ENCODE measurements at regions not wholly inside any gene's neighbourhood (a gene's known extent, or its start where the extent isn't known, plus 50 kb on each side); places are given as distances from the start of the nearest gene placed in this dataset.
"Not testable (repeated sequence)": the region's sequence is repeated elsewhere in the genome, so short reads cannot be mapped to it uniquely, and the experiment has no call there.

GRCh38 chr5:152026328-152027024 lies 101.8 kb upstream of the GLRA1 start:
- DNase-seq (ENCODE audit: low read depth, low spot score); H3K27ac ChIP-seq (ENCODE audit: low read length); H3K4me3 ChIP-seq (ENCODE audit: low read length); H3K4me1 ChIP-seq (ENCODE audit: control insufficient read depth, insufficient read depth, low read length); H3K9me3 ChIP-seq (ENCODE audit: control insufficient read depth, insufficient read depth, low read length); H3K27me3 ChIP-seq (ENCODE audit: control insufficient read depth, insufficient read depth, low read length); H3K36me3 ChIP-seq (ENCODE audit: control insufficient read depth, insufficient read depth, low read length): not testable (repeated sequence)
- no CpG with 5 or more reads among the region's 9 CpGs for WGBS (ENCODE audit: insufficient coverage, insufficient read length)

- Histone ChIP-seq H3K4me3 (ENCODE audit: low read length) (no peak overlapping the region), H3K27me3 (ENCODE audit: control insufficient read depth, insufficient read depth, low read length) (no peaks in the 10 kb centered on the region), H3K36me3 (ENCODE audit: control insufficient read depth, insufficient read depth, low read length) (no peaks in the 10 kb centered on the region), H3K9me3 (ENCODE audit: control insufficient read depth, insufficient read depth, low read length) (no peaks in the 10 kb centered on the region), H3K27ac (ENCODE audit: low read length) (no peak overlapping the region), H3K4me1 (ENCODE audit: control insufficient read depth, insufficient read depth, low read length) (no peaks in the 10 kb centered on the region)
- no CpG with 5 or more reads among the region's 1 CpG for WGBS (ENCODE audit: insufficient coverage, insufficient read length)
- no peak for DNase-seq (ENCODE audit: low read depth, low spot score)
Observed at GRCh38 chr5:152016421-152016820, 91.8 kb upstream of the GLRA1 start.

- no peak for DNase-seq (ENCODE audit: low read depth, low spot score)
- Histone ChIP-seq H3K27ac (ENCODE audit: low read length) (no peak overlapping the region), H3K27me3 (ENCODE audit: control insufficient read depth, insufficient read depth, low read length) (no peaks in the 10 kb centered on the region), H3K4me3 (ENCODE audit: low read length) (no peak overlapping the region), H3K9me3 (ENCODE audit: control insufficient read depth, insufficient read depth, low read length) (no peaks in the 10 kb centered on the region), H3K4me1 (ENCODE audit: control insufficient read depth, insufficient read depth, low read length) (peaks cover 1% of the 10 kb centered on the region; the same call in 1 of the 2 replicates), H3K36me3 (ENCODE audit: control insufficient read depth, insufficient read depth, low read length) (no peaks in the 10 kb centered on the region)
- WGBS (ENCODE audit: insufficient coverage, insufficient read length), result no CpG with 5 or more reads among the region's 3 CpGs
Observed at GRCh38 chr5:152007653-152008335, 83.1 kb upstream of the GLRA1 start.

GRCh38 chr5:152004095-152004494 lies 79.4 kb upstream of the GLRA1 start:
- H3K4me1 ChIP-seq (ENCODE audit: control insufficient read depth, insufficient read depth, low read length), result peaks cover 1% of the 10 kb centered on the region; the same call in 1 of the 2 replicates

More at GRCh38 chr5:152004095-152004494, 79.4 kb upstream of the GLRA1 start:
- H3K27me3 ChIP-seq (ENCODE audit: control insufficient read depth, insufficient read depth, low read length), result no peaks in the 10 kb centered on the region
- no peak for DNase-seq (ENCODE audit: low read depth, low spot score)
- H3K9me3 ChIP-seq (ENCODE audit: control insufficient read depth, insufficient read depth, low read length), result no peaks in the 10 kb centered on the region
- no peak overlapping the region for H3K27ac ChIP-seq (ENCODE audit: low read length)
- H3K4me3 ChIP-seq (ENCODE audit: low read length), result no peak overlapping the region
- whole genome bisulfite sequencing (ENCODE audit: insufficient coverage, insufficient read length), result no CpG with 5 or more reads among the region's 13 CpGs
- H3K36me3 ChIP-seq (ENCODE audit: control insufficient read depth, insufficient read depth, low read length), result no peaks in the 10 kb centered on the region

Data from iPS DF 6.9 (cell line).